ENCODE measurements at regions not wholly inside any gene's neighbourhood (a gene's known extent, or its start where the extent isn't known, plus 50 kb on each side); places are given as distances from the start of the nearest gene placed in this dataset.

DNA sequence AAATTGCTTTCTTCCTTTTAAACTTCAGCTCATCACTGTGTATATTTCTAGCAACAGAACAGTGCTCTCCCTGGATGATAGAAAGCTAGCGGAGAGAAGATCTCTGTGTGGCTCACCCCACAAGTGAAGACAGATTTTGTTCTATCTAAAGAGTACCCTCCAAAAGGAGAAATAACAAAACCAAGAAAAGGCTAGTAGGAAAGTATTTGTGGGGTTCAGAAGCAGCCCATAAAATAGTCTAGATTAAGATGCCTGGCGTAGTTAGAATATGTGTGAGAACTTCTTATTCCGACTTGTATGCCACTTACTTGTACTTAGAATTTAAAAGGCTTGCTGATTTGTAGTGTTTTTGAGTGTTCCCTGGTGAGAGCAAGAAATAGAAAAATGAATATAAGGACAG is 214.9 kb upstream of the IL12A start:
- FAIRE-seq (no peak), ATAC-seq (no peak), DNase-seq (ENCODE audit: extremely low read depth in 1 of 4, low spot score in 3 of 4) (no peak)
- 0 out of 5 replicates have a peak, but pooled peaks cover 0 to 5% of the 10 kb centered on the region in 2 experiments for H3K27me3 ChIP-seq (ENCODE audit: control insufficient read depth in 2 of 2, insufficient read depth in 2 of 2, low read length in 2 of 2)
- TF ChIP-seq, protein P1, sequence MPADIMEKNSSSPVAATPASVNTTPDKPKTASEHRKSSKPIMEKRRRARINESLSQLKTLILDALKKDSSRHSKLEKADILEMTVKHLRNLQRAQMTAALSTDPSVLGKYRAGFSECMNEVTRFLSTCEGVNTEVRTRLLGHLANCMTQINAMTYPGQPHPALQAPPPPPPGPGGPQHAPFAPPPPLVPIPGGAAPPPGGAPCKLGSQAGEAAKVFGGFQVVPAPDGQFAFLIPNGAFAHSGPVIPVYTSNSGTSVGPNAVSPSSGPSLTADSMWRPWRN (IDR thresholded peaks at IDR 0.05; ENCODE audit: low read depth), result no peak
- TF ChIP-seq ZNF165 (CRISPR knock-in tag; IDR thresholded peaks at IDR 0.05; ENCODE audit: borderline replicate concordance) (no peak), KDM4B (IDR thresholded peaks at IDR 0.05; ENCODE audit: borderline replicate concordance in 2 of 2, low read depth in 1 of 2) (no peak), RBM15 (IDR thresholded peaks at IDR 0.05; ENCODE audit: insufficient read depth, low read length) (no peak), ZNF146 (CRISPR knock-in tag; IDR thresholded peaks at IDR 0.05; ENCODE audit: unreplicated experiment) (no peak), TCF7 (IDR thresholded peaks at IDR 0.05; ENCODE audit: borderline replicate concordance) (no peak), ZSCAN32 (CRISPR knock-in tag; IDR thresholded peaks at IDR 0.05) (no peak), ZKSCAN8 (CRISPR knock-in tag; IDR thresholded peaks at IDR 0.05) (no peak), ZNF12 (CRISPR knock-in tag; IDR thresholded peaks at IDR 0.05) (no peak), FOXP1 (CRISPR knock-in tag; IDR thresholded peaks at IDR 0.05) (no peak), EHMT2 (IDR thresholded peaks at IDR 0.05) (no peak), RB1 (IDR thresholded peaks at IDR 0.05; ENCODE audit: low read depth) (no peak)
- TF ChIP-seq, protein P2, sequence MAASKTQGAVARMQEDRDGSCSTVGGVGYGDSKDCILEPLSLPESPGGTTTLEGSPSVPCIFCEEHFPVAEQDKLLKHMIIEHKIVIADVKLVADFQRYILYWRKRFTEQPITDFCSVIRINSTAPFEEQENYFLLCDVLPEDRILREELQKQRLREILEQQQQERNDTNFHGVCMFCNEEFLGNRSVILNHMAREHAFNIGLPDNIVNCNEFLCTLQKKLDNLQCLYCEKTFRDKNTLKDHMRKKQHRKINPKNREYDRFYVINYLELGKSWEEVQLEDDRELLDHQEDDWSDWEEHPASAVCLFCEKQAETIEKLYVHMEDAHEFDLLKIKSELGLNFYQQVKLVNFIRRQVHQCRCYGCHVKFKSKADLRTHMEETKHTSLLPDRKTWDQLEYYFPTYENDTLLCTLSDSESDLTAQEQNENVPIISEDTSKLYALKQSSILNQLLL (CRISPR knock-in tag; IDR thresholded peaks at IDR 0.05; ENCODE audit: borderline replicate concordance), result no peak
- TF ChIP-seq, protein P3, sequence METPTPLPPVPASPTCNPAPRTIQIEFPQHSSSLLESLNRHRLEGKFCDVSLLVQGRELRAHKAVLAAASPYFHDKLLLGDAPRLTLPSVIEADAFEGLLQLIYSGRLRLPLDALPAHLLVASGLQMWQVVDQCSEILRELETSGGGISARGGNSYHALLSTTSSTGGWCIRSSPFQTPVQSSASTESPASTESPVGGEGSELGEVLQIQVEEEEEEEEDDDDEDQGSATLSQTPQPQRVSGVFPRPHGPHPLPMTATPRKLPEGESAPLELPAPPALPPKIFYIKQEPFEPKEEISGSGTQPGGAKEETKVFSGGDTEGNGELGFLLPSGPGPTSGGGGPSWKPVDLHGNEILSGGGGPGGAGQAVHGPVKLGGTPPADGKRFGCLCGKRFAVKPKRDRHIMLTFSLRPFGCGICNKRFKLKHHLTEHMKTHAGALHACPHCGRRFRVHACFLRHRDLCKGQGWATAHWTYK (CRISPR knock-in tag; IDR thresholded peaks at IDR 0.05), result no peak
- TF ChIP-seq, protein P4, sequence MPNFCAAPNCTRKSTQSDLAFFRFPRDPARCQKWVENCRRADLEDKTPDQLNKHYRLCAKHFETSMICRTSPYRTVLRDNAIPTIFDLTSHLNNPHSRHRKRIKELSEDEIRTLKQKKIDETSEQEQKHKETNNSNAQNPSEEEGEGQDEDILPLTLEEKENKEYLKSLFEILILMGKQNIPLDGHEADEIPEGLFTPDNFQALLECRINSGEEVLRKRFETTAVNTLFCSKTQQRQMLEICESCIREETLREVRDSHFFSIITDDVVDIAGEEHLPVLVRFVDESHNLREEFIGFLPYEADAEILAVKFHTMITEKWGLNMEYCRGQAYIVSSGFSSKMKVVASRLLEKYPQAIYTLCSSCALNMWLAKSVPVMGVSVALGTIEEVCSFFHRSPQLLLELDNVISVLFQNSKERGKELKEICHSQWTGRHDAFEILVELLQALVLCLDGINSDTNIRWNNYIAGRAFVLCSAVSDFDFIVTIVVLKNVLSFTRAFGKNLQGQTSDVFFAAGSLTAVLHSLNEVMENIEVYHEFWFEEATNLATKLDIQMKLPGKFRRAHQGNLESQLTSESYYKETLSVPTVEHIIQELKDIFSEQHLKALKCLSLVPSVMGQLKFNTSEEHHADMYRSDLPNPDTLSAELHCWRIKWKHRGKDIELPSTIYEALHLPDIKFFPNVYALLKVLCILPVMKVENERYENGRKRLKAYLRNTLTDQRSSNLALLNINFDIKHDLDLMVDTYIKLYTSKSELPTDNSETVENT (CRISPR knock-in tag; IDR thresholded peaks at IDR 0.05), result no peak
- POLR2A ChIA-PET, result no interaction called here
- no peak overlapping the region for H3K27ac ChIP-seq (ENCODE audit: extremely low read depth, low read depth, low read length)
- WGBS (ENCODE audit: insufficient coverage, low coverage, missing lambda C conversion rate), result 0% methylated on average over 3 of the region's 3 CpGs
- in situ Hi-C loops (cut with MboI), result no loop called here
- H3K79me2 ChIP-seq (ENCODE audit: control insufficient read depth, insufficient read depth, low read length), result no peaks in the 10 kb centered on the region
- no peaks in the 10 kb centered on the region for H3K9me3 ChIP-seq (replicated peaks; ENCODE audit: control insufficient read depth, insufficient read depth, low read depth, low read length)
- H2AFZ ChIP-seq (ENCODE audit: low read depth, low read length), result no peak overlapping the region
- no peak overlapping the region for H3K4me3 ChIP-seq
- intact Hi-C loops (cut with micrococcal nuclease), result no loop called here
- H3K36me3 ChIP-seq (ENCODE audit: control insufficient read depth, insufficient read depth, low read length), result no peaks in the 10 kb centered on the region
- H3K4me1 ChIP-seq (replicated peaks in 1 of 2; ENCODE audit: control insufficient read depth in 2 of 2, insufficient read depth in 2 of 2, low read length in 2 of 2), result no peaks in the 10 kb centered on the region
- no peak overlapping the region for H3K4me2 ChIP-seq (ENCODE audit: insufficient read depth, low read length)
- no TSS peak for BruUV-seq (replicated peaks)
- CTCF ChIA-PET (ENCODE audit: low intra/inter-chr PET ratio), result no interaction called here
- no peaks in the 10 kb centered on the region for H4K20me1 ChIP-seq (replicated peaks; ENCODE audit: control insufficient read depth, insufficient read depth, low read length)
- H3K9me1 ChIP-seq (ENCODE audit: control insufficient read depth, insufficient read depth, low read length), result no peaks in the 10 kb centered on the region
- H3K9ac ChIP-seq (ENCODE audit: insufficient read depth in 1 of 2, low read depth in 2 of 2, low read length in 2 of 2), result no peak overlapping the region
